ENCODE measurements at regions not wholly inside any gene's neighbourhood (a gene's known extent, or its start where the extent isn't known, plus 50 kb on each side); places are given as distances from the start of the nearest gene placed in this dataset.

GRCh38 chr5:9898319-9898718, 268.2 kb upstream of the TAS2R1 start:
- no peak overlapping the region for H3K56ac ChIP-seq (ENCODE audit: insufficient read length, low read depth, low read length)
- no peak overlapping the region for H2AK5ac ChIP-seq (ENCODE audit: insufficient read length, low read length)
- no peaks in the 10 kb centered on the region for H3K9me3 ChIP-seq (ENCODE audit: control insufficient read depth, low read depth, low read length)
- no peak overlapping the region for H4K5ac ChIP-seq (ENCODE audit: insufficient read length, low read depth, low read length)
- H2BK15ac ChIP-seq (ENCODE audit: low read depth, low read length) = no peak overlapping the region
- H3K4ac ChIP-seq (ENCODE audit: low read depth, low read length) = no peak overlapping the region
- peak; percentile 70 for TF ChIP-seq CTCF (conservative IDR thresholded peaks at IDR 0.05)
- no peak overlapping the region for H3K18ac ChIP-seq (ENCODE audit: insufficient read length, low read depth, low read length)
- no peak overlapping the region for H3K14ac ChIP-seq (ENCODE audit: insufficient read depth, low read length)
- no peak overlapping the region for H3K23ac ChIP-seq (ENCODE audit: insufficient read length, low read depth, low read length)
- no peak overlapping the region for H4K91ac ChIP-seq (ENCODE audit: insufficient read length, low read depth, low read length)
- DNase-seq = peak; percentile 59
- no peak overlapping the region for H3K27ac ChIP-seq (ENCODE audit: insufficient read length, low read depth, low read length)
- no peaks in the 10 kb centered on the region for H3K79me1 ChIP-seq (ENCODE audit: insufficient read depth, low read depth, low read length, poor library complexity, severe bottlenecking)
- Mint-ChIP-seq H3K4me1 (peaks cover 15 to 16% of the 10 kb centered on the region in 2 experiments), H3K27ac (no peak overlapping the region; a peak in 1 of 7 replicates), H3K9me3 (peaks cover 0 to 4% of the 10 kb centered on the region in 2 experiments; a peak in 3 of 5 replicates), H3K27me3 (ENCODE audit: low read depth) (no peaks in the 10 kb centered on the region; the same call in 1 of the 2 replicates), H3K36me3 (ENCODE audit: insufficient read depth in 1 of 3, low read depth in 3 of 3) (peaks cover 0 to 5% (median 1%) of the 10 kb centered on the region in 3 experiments; a peak in 1 of 7 replicates), H3K4me3 (no peak overlapping the region)
- no peaks in the 10 kb centered on the region for H3K27me3 ChIP-seq (ENCODE audit: insufficient read depth, low read length)
- no peak overlapping the region for H3T11ph ChIP-seq (ENCODE audit: low read length)
- H3K79me2 ChIP-seq (ENCODE audit: insufficient read depth, low read length) = no peaks in the 10 kb centered on the region
- H3K23me2 ChIP-seq (ENCODE audit: insufficient read length, low read depth, low read length, poor library complexity, severe bottlenecking) = no peaks in the 10 kb centered on the region
- WGBS (ENCODE audit: extremely low coverage, insufficient read length, low lambda C conversion rate) = no CpG with 5 or more reads among the region's 4 CpGs
- no peak overlapping the region for H2BK120ac ChIP-seq (ENCODE audit: low read depth, low read length, poor library complexity, severe bottlenecking)
- no peak overlapping the region for H2AFZ ChIP-seq (ENCODE audit: low read length)
- H3K9ac ChIP-seq (ENCODE audit: extremely low read depth, insufficient read length, low read length) = no peak overlapping the region
- no peak overlapping the region for H2BK20ac ChIP-seq (ENCODE audit: low read depth, low read length, poor library complexity, severe bottlenecking)
- no peaks in the 10 kb centered on the region for H4K20me1 ChIP-seq (ENCODE audit: control insufficient read depth, insufficient read depth, insufficient read length)
- peaks cover 5% of the 10 kb centered on the region; the same call in 1 of the 2 replicates for H3K4me1 ChIP-seq (ENCODE audit: insufficient read depth, low read length)
- H4K8ac ChIP-seq (replicated peaks; ENCODE audit: insufficient read length, low read depth, low read length) = no peak overlapping the region
- no peak overlapping the region for H3K4me2 ChIP-seq (ENCODE audit: insufficient read depth, insufficient read length, low read length)
- no peak overlapping the region for H2BK12ac ChIP-seq (ENCODE audit: insufficient read length, low read depth, low read length)
- H2BK5ac ChIP-seq (ENCODE audit: insufficient read length, low read length) = no peak overlapping the region
